ENCODE measurements at regions not wholly inside any gene's neighbourhood (a gene's known extent, or its start where the extent isn't known, plus 50 kb on each side); places are given as distances from the start of the nearest gene placed in this dataset.

DNA sequence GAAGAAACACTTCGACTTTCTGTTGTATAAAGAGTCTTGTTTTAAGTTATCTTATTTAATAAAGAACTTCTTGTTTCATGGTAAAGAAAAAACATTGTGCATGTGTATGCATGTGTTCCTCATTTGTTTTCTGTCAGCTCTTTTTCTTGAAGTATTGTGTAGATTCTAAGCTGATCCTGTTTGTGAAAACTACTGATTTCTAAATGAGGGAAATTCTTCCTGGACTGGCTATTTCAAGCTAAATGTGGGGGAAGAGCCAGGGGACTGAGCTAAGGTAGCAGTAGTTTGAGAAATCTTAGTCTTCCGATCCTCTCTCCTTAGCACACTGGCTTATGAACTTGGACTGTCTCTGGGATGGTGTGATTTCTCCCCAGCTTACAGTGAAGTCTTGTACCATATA is 56.4 kb upstream of the RBMS1 start:
- Mint-ChIP-seq H3K4me3 (no peak overlapping the region), H3K36me3 (no peaks in the 10 kb centered on the region), H3K27ac (no peak overlapping the region), H3K27me3 (peaks cover 10% of the 10 kb centered on the region), H3K9me3 (no peaks in the 10 kb centered on the region), H3K4me1 (no peaks in the 10 kb centered on the region)
- DNase-seq (ENCODE audit: low spot score in 2 of 2) (no peak), ATAC-seq (ENCODE audit: low read depth) (no peak)

DNA sequence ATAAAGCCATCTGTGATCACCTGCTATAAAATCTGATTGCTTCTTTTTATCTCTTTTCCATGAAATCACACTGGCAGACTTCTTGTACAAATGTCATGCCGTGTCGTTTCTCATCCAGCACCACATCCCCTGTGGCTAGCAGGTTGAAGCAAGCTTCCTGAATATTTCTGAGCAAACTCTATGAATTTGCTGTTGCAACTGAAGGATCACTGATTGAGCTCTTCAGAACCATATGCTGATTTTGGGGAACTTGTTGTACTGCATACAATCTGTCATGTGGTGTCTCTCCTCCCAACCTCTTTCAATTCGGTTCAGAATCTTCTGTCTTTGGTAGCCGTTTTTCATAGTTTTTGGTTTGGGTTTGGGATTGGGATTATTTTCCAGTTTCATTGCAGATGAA is 57.7 kb upstream of the RBMS1 start:
- no peaks in the 10 kb centered on the region for H3K4me1 Mint-ChIP-seq
- peaks cover 14% of the 10 kb centered on the region for H3K27me3 Mint-ChIP-seq
- H3K27ac Mint-ChIP-seq, result no peak overlapping the region
- H3K4me3 Mint-ChIP-seq, result no peak overlapping the region
- no peak for DNase-seq (ENCODE audit: low spot score in 2 of 2)
- ATAC-seq (ENCODE audit: low read depth), result no peak
- H3K36me3 Mint-ChIP-seq, result no peaks in the 10 kb centered on the region
- H3K9me3 Mint-ChIP-seq, result no peaks in the 10 kb centered on the region

DNA sequence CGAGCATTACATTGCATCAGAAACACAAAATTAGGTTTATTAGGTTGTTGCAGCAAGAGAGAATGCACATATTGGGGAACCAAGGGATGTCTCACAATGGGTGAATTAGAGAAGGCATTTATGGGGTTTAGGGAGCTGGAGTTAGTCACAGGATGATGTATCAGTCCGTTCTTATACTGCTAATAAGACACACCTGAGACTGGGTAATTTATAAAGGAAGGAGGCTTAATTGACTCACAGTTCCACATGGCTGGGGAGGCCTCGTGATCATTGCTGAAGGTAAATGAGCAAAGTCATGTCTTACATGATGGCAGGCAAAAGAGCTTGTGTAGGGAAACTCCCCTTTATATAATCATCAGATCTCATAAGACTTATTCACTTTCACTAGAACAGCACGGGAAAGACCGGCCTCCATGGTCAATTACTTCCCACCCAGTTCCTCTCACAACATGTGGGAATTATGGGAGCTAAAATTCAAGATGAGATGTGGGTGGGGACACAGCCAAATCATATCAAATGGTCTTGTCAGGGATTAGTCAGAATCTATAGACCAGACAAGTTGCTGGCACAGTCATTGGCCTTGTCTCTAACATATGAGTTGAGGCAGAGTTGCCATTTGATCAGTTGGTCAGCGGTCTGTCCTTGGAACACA is 61.9 kb upstream of the RBMS1 start:
- no peaks in the 10 kb centered on the region for H3K4me1 Mint-ChIP-seq
- H3K9me3 Mint-ChIP-seq, result peaks cover 5% of the 10 kb centered on the region
- ATAC-seq (ENCODE audit: low read depth), result no peak
- no peak overlapping the region for H3K27ac Mint-ChIP-seq
- no peak for DNase-seq (ENCODE audit: low spot score in 2 of 2)
- H3K36me3 Mint-ChIP-seq, result no peaks in the 10 kb centered on the region
- peaks cover 14% of the 10 kb centered on the region for H3K27me3 Mint-ChIP-seq
- no peak overlapping the region for H3K4me3 Mint-ChIP-seq

DNA sequence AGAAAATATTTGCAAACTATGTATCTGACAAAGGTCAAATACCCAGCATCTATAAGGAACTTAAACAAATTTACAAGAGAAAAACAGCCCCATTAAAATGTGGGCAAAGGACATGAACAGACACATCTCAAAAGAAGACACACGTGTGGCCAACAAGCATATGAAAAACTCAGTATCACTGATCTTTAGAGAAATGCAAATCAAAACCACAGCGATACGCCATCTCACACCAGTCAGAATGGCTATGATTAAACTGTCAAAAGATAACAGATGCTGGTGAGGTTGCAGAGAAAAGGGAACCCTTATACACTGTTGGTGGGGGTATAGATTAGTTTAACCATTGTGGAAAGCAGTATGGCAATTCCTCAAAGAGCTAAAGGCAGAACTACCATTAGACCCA is 64.3 kb upstream of the RBMS1 start:
- no peak for DNase-seq (ENCODE audit: low spot score in 2 of 2)
- peaks cover 11% of the 10 kb centered on the region for H3K27me3 Mint-ChIP-seq
- no peaks in the 10 kb centered on the region for H3K36me3 Mint-ChIP-seq
- no peak overlapping the region for H3K27ac Mint-ChIP-seq
- H3K4me3 Mint-ChIP-seq, result no peak overlapping the region
- H3K4me1 Mint-ChIP-seq, result no peaks in the 10 kb centered on the region
- no peak for ATAC-seq (ENCODE audit: low read depth)
- H3K9me3 Mint-ChIP-seq, result peaks cover 5% of the 10 kb centered on the region

DNA sequence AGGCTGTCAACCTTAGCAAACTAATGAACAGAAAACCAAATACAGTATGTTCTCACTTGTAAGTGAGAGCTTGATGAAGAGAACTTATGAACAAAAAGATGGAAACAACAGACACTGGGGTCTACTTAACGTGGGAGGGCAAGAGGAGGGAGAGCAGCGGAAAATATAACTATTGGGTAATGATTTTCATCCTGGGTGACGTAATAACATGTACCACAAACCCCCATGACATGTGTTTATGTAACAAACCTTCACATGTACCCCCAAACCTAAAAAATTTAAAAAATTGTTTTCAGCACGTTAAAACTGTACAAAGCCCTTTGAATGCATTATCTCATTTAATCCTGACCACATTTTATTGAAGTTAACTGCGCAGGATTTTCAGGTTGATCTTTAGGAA is 64.9 kb upstream of the RBMS1 start:
- H3K36me3 Mint-ChIP-seq, result no peaks in the 10 kb centered on the region
- peaks cover 5% of the 10 kb centered on the region for H3K9me3 Mint-ChIP-seq
- no peak overlapping the region for H3K27ac Mint-ChIP-seq
- peaks cover 6% of the 10 kb centered on the region for H3K27me3 Mint-ChIP-seq
- ATAC-seq (ENCODE audit: low read depth) (no peak), DNase-seq (ENCODE audit: low spot score in 2 of 2) (no peak)
- H3K4me3 Mint-ChIP-seq, result no peak overlapping the region
- no peaks in the 10 kb centered on the region for H3K4me1 Mint-ChIP-seq

DNA sequence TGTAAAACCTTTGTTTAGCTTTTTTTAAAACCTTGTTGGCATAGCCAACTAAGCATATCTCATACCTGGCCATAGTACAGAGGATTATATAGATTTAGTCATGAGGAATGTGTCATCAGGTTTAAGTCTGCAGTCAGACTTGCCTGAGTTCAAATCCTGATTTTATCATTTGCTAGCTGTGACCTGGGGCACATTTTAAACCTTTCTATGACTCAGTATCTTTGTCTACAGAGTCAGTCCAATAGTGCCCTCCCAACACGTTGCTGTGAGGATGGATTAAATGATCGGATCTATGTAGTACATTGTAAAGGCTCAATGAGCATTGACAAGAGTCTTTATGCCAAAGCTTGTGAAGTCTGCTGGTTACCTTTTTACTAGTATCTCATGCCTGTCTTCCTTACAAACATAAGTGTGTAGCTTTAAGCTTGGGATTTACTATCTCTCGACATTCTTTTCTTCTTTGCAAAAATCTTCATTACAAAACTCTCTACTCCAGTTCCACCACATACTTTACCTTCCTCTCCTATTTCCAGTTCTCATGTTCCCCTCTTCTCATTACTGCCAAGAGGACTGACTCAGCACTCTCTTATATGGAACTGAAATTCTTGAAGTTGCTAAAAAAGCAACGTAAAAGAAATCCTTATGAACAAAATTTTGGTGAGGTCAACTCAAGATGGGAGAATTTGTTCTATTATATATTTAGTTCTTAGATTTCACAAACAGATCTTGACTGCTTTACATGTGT is 68.1 kb upstream of the RBMS1 start:
- no peak for DNase-seq (ENCODE audit: low spot score in 2 of 2)
- Mint-ChIP-seq H3K27ac (no peak overlapping the region), H3K36me3 (no peaks in the 10 kb centered on the region), H3K27me3 (peaks cover 2% of the 10 kb centered on the region), H3K4me3 (no peak overlapping the region), H3K4me1 (no peaks in the 10 kb centered on the region), H3K9me3 (peaks cover 5% of the 10 kb centered on the region)
- no peak for ATAC-seq (ENCODE audit: low read depth)

DNA sequence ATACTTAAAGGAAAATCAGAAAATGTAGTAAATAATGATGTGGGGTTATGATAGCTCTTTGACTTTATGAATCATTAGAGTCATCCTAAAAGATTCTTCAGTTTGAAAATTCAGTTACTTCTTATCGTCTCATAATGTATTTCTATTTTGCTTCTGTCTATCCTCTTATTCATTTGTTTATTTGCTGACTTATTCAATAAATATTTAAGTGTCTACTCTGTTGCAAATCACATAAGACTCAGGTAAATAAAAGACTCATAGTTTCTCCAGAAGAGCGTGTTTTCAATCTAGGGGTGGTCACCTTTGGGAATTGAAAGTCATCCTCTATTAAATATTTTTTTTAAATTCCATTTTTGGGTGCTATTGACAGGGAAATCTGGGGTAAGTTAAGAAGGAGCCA is 69.1 kb upstream of the RBMS1 start:
- no peaks in the 10 kb centered on the region for H3K36me3 Mint-ChIP-seq
- no peaks in the 10 kb centered on the region for H3K4me1 Mint-ChIP-seq
- H3K27ac Mint-ChIP-seq, result no peak overlapping the region

DNA sequence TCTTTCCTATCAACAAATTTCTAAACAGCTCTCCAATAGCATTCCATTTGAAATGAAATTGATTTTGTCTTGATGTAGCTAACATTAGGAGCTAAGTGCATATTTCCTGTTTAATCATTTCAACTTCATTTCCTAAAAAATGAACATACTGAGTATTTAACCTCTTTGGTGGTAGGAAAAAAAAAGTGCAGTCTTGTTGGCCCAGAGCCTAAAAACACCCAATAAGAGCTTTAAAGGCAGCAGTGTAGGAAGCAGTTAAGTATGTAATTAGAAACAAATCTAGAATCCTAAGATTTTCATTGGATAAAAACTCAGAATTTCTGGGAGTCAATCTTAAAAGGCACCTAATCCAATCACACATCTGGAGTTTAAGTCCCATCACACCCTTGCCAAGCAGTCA is 71.0 kb upstream of the RBMS1 start:
- Mint-ChIP-seq H3K27ac (no peak overlapping the region), H3K4me1 (no peaks in the 10 kb centered on the region), H3K4me3 (no peak overlapping the region), H3K36me3 (no peaks in the 10 kb centered on the region), H3K9me3 (no peaks in the 10 kb centered on the region), H3K27me3 (peaks cover 8% of the 10 kb centered on the region)
- no peak for ATAC-seq (ENCODE audit: low read depth)
- no peak for DNase-seq (ENCODE audit: low spot score in 2 of 2)

More for the DNA sequence above, 69.1 kb upstream of the RBMS1 start:
- Mint-ChIP-seq H3K4me3 (no peak overlapping the region), H3K27me3 (peaks cover 2% of the 10 kb centered on the region), H3K9me3 (no peaks in the 10 kb centered on the region)
- no peak for ATAC-seq (ENCODE audit: low read depth)
- no peak for DNase-seq (ENCODE audit: low spot score in 2 of 2)

DNA sequence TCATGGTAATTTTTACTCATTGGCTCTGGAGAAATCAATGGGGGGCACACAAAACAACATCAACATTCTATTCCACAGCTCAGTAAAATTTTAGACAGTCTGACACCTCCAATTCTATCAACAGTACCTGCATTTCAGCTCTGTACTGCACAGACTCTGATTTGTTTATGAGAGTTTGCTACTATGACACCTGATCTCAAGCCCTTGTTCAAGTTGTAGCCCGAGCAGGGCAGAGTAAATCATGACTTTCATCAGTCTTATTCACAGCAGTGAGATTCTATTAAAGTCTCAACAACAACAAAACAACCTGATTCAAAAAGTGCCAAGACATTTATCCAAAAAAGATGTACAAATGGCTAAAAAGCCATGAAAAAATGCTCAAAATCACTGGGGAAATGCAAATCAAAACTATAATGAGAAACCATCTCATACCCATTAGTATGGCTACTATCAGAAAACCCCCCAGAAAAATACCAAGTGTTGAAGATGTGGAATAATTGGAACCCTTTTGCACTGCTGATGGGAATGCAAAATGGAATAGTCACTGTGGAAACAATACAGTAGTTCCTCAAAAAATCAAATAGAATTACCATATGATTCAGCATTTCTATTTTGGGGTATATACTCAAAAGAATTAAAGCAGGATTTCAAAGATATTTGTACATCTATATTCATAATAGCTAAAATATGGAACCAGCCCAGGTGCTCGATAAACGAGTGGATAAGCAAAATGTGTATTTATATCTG is 71.7 kb upstream of the RBMS1 start:
- ATAC-seq (ENCODE audit: low read depth), result no peak
- Mint-ChIP-seq H3K4me3 (no peak overlapping the region), H3K27me3 (peaks cover 8% of the 10 kb centered on the region), H3K4me1 (no peaks in the 10 kb centered on the region), H3K27ac (no peak overlapping the region), H3K36me3 (no peaks in the 10 kb centered on the region), H3K9me3 (no peaks in the 10 kb centered on the region)
- no peak for DNase-seq (ENCODE audit: low spot score in 2 of 2)

DNA sequence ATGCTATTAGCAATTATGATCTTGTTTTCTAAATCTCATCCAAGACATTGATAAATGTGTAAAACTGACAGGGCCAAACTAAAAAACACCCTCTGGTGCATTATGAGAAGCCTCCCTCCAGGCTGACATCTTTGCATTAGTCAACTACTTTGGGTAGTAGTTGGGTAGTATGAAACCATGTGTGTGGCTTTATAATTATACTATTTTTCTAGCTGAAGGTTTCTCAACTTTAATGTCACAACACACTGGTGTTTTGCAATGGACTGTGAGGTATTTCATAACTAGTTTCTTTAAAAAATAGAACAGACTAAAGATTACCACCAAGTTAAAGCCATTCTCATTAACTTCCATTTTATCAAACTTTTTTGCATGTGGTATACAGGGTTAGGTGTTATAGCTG is 73.1 kb upstream of the RBMS1 start:
- DNase-seq (ENCODE audit: low spot score in 2 of 2) (no peak), ATAC-seq (ENCODE audit: low read depth) (no peak)
- H3K27me3 Mint-ChIP-seq, result peaks cover 8% of the 10 kb centered on the region
- H3K36me3 Mint-ChIP-seq, result no peaks in the 10 kb centered on the region
- no peak overlapping the region for H3K4me3 Mint-ChIP-seq
- H3K9me3 Mint-ChIP-seq, result peaks cover 3% of the 10 kb centered on the region
- no peaks in the 10 kb centered on the region for H3K4me1 Mint-ChIP-seq
- no peak overlapping the region for H3K27ac Mint-ChIP-seq

DNA sequence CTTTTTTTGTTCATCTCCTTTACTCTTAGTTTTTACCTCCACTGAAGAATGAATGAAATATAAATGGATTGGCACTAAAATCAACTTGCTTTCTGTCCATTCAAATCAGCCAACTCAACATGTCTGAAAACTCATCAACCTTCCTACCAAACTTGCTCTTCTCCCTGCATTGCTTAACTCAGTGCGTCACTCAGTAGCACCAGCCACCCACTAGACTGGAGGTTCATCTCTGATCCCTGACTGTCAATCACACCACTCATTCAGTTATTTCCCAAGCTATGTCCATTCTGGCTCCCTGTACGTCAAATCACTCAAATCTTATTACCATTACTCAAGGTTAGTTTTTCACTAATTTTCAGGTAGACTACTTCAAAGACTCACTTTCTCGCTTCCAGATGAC is 75.2 kb upstream of the RBMS1 start:
- ATAC-seq (ENCODE audit: low read depth), result no peak
- DNase-seq (ENCODE audit: low spot score in 2 of 2), result no peak
- H3K27ac Mint-ChIP-seq, result no peak overlapping the region
- H3K27me3 Mint-ChIP-seq, result peaks cover 6% of the 10 kb centered on the region
- H3K36me3 Mint-ChIP-seq, result no peaks in the 10 kb centered on the region
- no peak overlapping the region for H3K4me3 Mint-ChIP-seq
- peaks cover 4% of the 10 kb centered on the region for H3K9me3 Mint-ChIP-seq
- no peaks in the 10 kb centered on the region for H3K4me1 Mint-ChIP-seq

DNA sequence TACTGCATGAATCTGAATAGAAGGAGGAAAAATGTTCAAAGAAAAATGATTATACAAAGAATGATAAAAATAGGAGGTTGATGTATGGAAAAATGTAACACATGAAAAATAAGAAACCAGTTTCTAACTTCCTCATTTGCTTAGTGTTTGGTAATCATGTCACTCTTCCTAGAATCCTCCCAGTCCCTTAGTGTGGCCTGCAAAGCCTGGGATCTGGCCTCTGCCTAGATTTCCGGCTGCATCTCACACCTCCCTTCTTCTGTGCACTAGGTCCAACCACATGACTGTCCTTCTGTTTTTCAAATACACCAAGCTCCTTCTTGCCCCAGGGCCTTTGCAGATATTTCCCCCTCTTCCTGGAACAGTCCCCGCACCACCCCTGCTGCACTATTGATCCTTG is 76.8 kb upstream of the RBMS1 start:
- Mint-ChIP-seq H3K36me3 (no peaks in the 10 kb centered on the region), H3K27ac (no peak overlapping the region), H3K4me3 (no peak overlapping the region), H3K9me3 (peaks cover 4% of the 10 kb centered on the region), H3K27me3 (peaks cover 6% of the 10 kb centered on the region), H3K4me1 (no peaks in the 10 kb centered on the region)
- ATAC-seq (ENCODE audit: low read depth), result no peak
- no peak for DNase-seq (ENCODE audit: low spot score in 2 of 2)

DNA sequence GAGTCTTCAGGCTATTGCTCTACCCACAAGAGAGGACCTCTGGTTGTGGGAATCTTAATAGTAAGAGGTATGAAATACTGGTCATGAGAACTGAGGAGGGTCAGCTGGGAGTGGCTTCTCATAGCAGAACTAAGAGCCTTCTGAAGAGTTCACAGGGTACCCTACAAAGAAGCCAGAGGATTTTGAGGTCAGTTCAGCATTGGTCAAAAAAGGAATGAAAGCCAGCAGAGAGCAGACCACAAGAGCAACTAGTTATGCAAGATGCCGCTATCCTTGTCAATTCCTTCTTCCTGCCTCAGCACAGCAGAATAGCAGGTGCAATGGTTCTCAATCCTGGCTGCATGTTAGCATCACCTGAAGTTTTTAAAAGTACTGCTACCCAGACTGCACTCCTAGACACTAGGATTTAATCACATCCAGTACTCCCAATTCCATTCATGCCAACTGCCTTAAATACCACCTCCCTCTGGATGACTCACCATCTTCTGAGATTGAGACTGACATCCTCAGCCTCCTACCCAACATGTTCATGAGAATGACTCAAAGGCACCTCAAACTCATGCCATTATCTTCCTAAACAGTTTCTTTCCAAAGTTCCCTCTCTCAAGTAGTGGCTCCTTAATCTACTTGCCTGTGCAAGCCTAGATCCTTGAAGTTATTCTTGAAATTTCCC is 81.0 kb upstream of the RBMS1 start:
- no peaks in the 10 kb centered on the region for H3K4me1 Mint-ChIP-seq
- H3K4me3 Mint-ChIP-seq, result no peak overlapping the region
- DNase-seq (ENCODE audit: low spot score in 2 of 2) (no peak), ATAC-seq (ENCODE audit: low read depth) (no peak)
- H3K27me3 Mint-ChIP-seq, result no peaks in the 10 kb centered on the region
- no peak overlapping the region for H3K27ac Mint-ChIP-seq
- H3K36me3 Mint-ChIP-seq, result peaks cover 2% of the 10 kb centered on the region
- peaks cover 6% of the 10 kb centered on the region for H3K9me3 Mint-ChIP-seq

DNA sequence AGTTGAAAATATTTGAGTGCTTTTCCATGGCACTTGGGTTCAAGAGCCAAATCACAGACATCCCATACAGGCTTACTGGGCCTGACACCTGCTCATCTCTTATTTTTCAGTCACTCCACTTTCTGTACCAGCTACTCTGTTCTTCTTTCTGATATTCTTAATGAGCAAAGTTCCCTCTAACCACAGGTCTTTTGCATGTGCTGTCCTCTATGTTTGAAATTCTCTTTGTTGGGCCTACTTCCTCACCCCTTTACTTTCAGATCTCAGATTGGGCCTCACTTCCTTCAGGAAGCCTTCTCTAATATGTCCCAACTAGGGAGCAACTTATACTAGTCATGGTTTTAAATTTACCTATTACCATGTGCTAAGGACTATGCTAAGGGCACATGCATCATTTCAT is 81.8 kb upstream of the RBMS1 start:
- Mint-ChIP-seq H3K4me3 (no peak overlapping the region), H3K27me3 (no peaks in the 10 kb centered on the region), H3K4me1 (no peaks in the 10 kb centered on the region), H3K36me3 (peaks cover 2% of the 10 kb centered on the region), H3K9me3 (peaks cover 6% of the 10 kb centered on the region), H3K27ac (no peak overlapping the region)
- ATAC-seq (ENCODE audit: low read depth) (no peak), DNase-seq (ENCODE audit: low spot score in 2 of 2) (no peak)

Measured in memory B cell (primary cell).